Astrocyte (in vitro differentiated cells and primary cell): ENCODE measurements at regions not wholly inside any gene's neighbourhood (a gene's known extent, or its start where the extent isn't known, plus 50 kb on each side); places are given as distances from the start of the nearest gene placed in this dataset.

Source experiments
- EZH2 ChIP-seq: IDR thresholded peaks from 2 replicates; pipeline ENCODE4 v1.6.1; 2012; ENCODE audit warnings: mild to moderate bottlenecking, low read length, inconsistent platforms; ENCODE audit not compliant: insufficient read depth
- TF ChIP-seq, protein P1 (sequence below): IDR thresholded peaks from 2 replicates; pipeline ENCODE4 v1.5.1; 2011; ENCODE audit warnings: low read depth, mild to moderate bottlenecking, inconsistent platforms, low read length, moderate library complexity; ENCODE audit not compliant: insufficient read depth

DNA sequence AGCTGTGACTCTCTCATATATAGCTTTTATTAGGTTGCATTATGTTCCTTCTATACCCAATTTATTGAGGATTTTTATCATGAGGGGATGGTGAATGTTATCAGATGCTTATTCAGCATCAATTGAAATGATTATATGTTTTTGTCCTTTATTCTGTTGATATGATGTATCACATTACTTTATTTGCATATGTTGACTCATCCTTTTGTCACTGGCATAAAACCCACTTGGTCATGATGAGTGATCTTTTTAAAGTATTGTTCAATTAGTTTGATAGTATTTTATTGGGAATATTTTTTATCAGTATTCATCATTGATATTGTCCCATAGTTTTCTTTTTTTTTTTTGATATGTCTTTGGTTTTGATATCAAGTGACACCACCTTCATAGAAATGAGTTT lies 529.9 kb downstream of the MMUT start:
- TF ChIP-seq, protein P1, sequence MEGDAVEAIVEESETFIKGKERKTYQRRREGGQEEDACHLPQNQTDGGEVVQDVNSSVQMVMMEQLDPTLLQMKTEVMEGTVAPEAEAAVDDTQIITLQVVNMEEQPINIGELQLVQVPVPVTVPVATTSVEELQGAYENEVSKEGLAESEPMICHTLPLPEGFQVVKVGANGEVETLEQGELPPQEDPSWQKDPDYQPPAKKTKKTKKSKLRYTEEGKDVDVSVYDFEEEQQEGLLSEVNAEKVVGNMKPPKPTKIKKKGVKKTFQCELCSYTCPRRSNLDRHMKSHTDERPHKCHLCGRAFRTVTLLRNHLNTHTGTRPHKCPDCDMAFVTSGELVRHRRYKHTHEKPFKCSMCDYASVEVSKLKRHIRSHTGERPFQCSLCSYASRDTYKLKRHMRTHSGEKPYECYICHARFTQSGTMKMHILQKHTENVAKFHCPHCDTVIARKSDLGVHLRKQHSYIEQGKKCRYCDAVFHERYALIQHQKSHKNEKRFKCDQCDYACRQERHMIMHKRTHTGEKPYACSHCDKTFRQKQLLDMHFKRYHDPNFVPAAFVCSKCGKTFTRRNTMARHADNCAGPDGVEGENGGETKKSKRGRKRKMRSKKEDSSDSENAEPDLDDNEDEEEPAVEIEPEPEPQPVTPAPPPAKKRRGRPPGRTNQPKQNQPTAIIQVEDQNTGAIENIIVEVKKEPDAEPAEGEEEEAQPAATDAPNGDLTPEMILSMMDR = no peak
- no peak for TF ChIP-seq EZH2
